Activated T-cell treated with anti-CD3 and anti-CD28 coated beads, Interleukin-2, amount 50 U/mL, for 4 hours (primary cell): ENCODE measurements at regions not wholly inside any gene's neighbourhood (a gene's known extent, or its start where the extent isn't known, plus 50 kb on each side); places are given as distances from the start of the nearest gene placed in this dataset.
A peak's percentile ranks its signal among the peaks of the same experiment; 100 is the strongest.
"Not testable (repeated sequence)": the region's sequence is repeated elsewhere in the genome, so short reads cannot be mapped to it uniquely, and the experiment has no call there.

Source experiments
- ATAC-seq, 2 donors: fragments of 200-7000 bp; cut with Tn5 transposase; one replicate each; pipeline ENCODE4 v1.10.0; 2021
- DNase-seq: peaks from one replicate; pipeline ENCODE4 v3.0.0-alpha.2; 2020
- H3K27me3 Mint-ChIP-seq: one replicate; pipeline ENCODE4 v1.8.0; 2021; ENCODE audit warnings: low read depth, mixed read lengths
- H3K36me3 Mint-ChIP-seq: one replicate; pipeline ENCODE4 v1.8.0; 2022; ENCODE audit warnings: mixed read lengths; ENCODE audit not compliant: insufficient read depth
- H3K4me1 Mint-ChIP-seq: one replicate; pipeline ENCODE4 v1.8.0; 2021; ENCODE audit warnings: low read depth, mixed read lengths
- H3K4me3 Mint-ChIP-seq: one replicate; pipeline ENCODE4 v1.8.0; 2021; ENCODE audit warnings: mild to moderate bottlenecking, moderate library complexity, mixed read lengths
- H3K9me3 Mint-ChIP-seq: one replicate; pipeline ENCODE4 v1.8.0; 2021; ENCODE audit warnings: mixed read lengths

GRCh38 chr9:110011628-110012320 is 196.2 kb downstream of the C9orf152 start:
- Mint-ChIP-seq H3K4me1 (peaks cover 2% of the 10 kb centered on the region), H3K27me3 (no peaks in the 10 kb centered on the region), H3K4me3 (no peak overlapping the region), H3K36me3 (peaks cover 1% of the 10 kb centered on the region), H3K9me3 (no peaks in the 10 kb centered on the region)
- ATAC-seq (no peak), DNase-seq (no peak)

GRCh38 chr9:110013064-110013463 is 194.9 kb downstream of the C9orf152 start:
- Mint-ChIP-seq H3K36me3 (peaks cover 1% of the 10 kb centered on the region), H3K9me3 (no peaks in the 10 kb centered on the region), H3K27me3 (no peaks in the 10 kb centered on the region), H3K4me3 (no peak overlapping the region), H3K4me1 (peaks cover 2% of the 10 kb centered on the region)
- ATAC-seq (no peak), DNase-seq (no peak)

- DNase-seq (no peak), ATAC-seq (peak; percentile 34 to 54)
- Mint-ChIP-seq H3K4me3 (no peak overlapping the region), H3K27me3 (no peaks in the 10 kb centered on the region), H3K36me3 (no peaks in the 10 kb centered on the region), H3K4me1 (peaks cover 2% of the 10 kb centered on the region), H3K9me3 (no peaks in the 10 kb centered on the region)
These were observed 192.2 kb downstream of the C9orf152 start for GRCh38 chr9:110015759-110016158.

GRCh38 chr9:110016340-110016739 is 191.6 kb downstream of the C9orf152 start:
- ATAC-seq (no peak), DNase-seq (no peak)
- Mint-ChIP-seq H3K9me3 (no peaks in the 10 kb centered on the region), H3K4me1 (peaks cover 2% of the 10 kb centered on the region), H3K4me3 (no peak overlapping the region), H3K27me3 (no peaks in the 10 kb centered on the region), H3K36me3 (no peaks in the 10 kb centered on the region)

- H3K4me3 Mint-ChIP-seq, H3K36me3 Mint-ChIP-seq, H3K4me1 Mint-ChIP-seq, H3K27me3 Mint-ChIP-seq, H3K9me3 Mint-ChIP-seq, ATAC-seq, DNase-seq: not testable (repeated sequence)
These were observed 187.7 kb downstream of the C9orf152 start for GRCh38 chr9:110020216-110020615.

- Mint-ChIP-seq H3K27me3 (no peaks in the 10 kb centered on the region), H3K4me1 (peaks cover 7% of the 10 kb centered on the region), H3K9me3 (no peaks in the 10 kb centered on the region), H3K36me3 (no peaks in the 10 kb centered on the region), H3K4me3 (no peak overlapping the region)
- ATAC-seq = peak; percentile 48 to 50
- no peak for DNase-seq
These were observed 186.1 kb downstream of the C9orf152 start for GRCh38 chr9:110021891-110022290.

- not testable (repeated sequence) for H3K27me3 Mint-ChIP-seq, H3K36me3 Mint-ChIP-seq, ATAC-seq, H3K4me3 Mint-ChIP-seq, DNase-seq, H3K4me1 Mint-ChIP-seq, H3K9me3 Mint-ChIP-seq
These were observed 184.7 kb downstream of the C9orf152 start for GRCh38 chr9:110023221-110023620.

- no peaks in the 10 kb centered on the region for H3K36me3 Mint-ChIP-seq
- peaks cover 24% of the 10 kb centered on the region for H3K4me1 Mint-ChIP-seq
- no peaks in the 10 kb centered on the region for H3K27me3 Mint-ChIP-seq
- no peaks in the 10 kb centered on the region for H3K9me3 Mint-ChIP-seq
- no peak for DNase-seq
- ATAC-seq = no peak
- H3K4me3 Mint-ChIP-seq = no peak overlapping the region
These were observed 182.3 kb downstream of the C9orf152 start for GRCh38 chr9:110025551-110026170.

- Mint-ChIP-seq H3K27me3 (no peaks in the 10 kb centered on the region), H3K9me3 (no peaks in the 10 kb centered on the region), H3K36me3 (no peaks in the 10 kb centered on the region), H3K4me1 (peaks cover 18% of the 10 kb centered on the region), H3K4me3 (no peak overlapping the region)
- ATAC-seq (no peak), DNase-seq (no peak)
These were observed 180.3 kb downstream of the C9orf152 start for GRCh38 chr9:110027671-110028081.

GRCh38 chr9:110028271-110028670 is 179.7 kb downstream of the C9orf152 start:
- no peak for ATAC-seq
- DNase-seq = no peak
- H3K27me3 Mint-ChIP-seq = no peaks in the 10 kb centered on the region
- H3K4me3 Mint-ChIP-seq = no peak overlapping the region
- no peaks in the 10 kb centered on the region for H3K36me3 Mint-ChIP-seq
- no peaks in the 10 kb centered on the region for H3K9me3 Mint-ChIP-seq
- H3K4me1 Mint-ChIP-seq = peaks cover 18% of the 10 kb centered on the region

- Mint-ChIP-seq H3K36me3 (no peaks in the 10 kb centered on the region), H3K27me3 (no peaks in the 10 kb centered on the region), H3K4me1 (peaks cover 18% of the 10 kb centered on the region), H3K9me3 (no peaks in the 10 kb centered on the region), H3K4me3 (no peak overlapping the region)
- no peak for ATAC-seq
- no peak for DNase-seq
These were observed 179.3 kb downstream of the C9orf152 start for GRCh38 chr9:110028676-110029075.

- H3K4me3 Mint-ChIP-seq = no peak overlapping the region
- no peak for ATAC-seq
These were observed 178.5 kb downstream of the C9orf152 start for GRCh38 chr9:110029429-110029955.

GRCh38 chr9:110029956-110030480 is 177.9 kb downstream of the C9orf152 start:
- no peaks in the 10 kb centered on the region for H3K36me3 Mint-ChIP-seq
- DNase-seq (no peak), ATAC-seq (no peak)
- peaks cover 18% of the 10 kb centered on the region for H3K4me1 Mint-ChIP-seq
- no peaks in the 10 kb centered on the region for H3K27me3 Mint-ChIP-seq
- H3K4me3 Mint-ChIP-seq = no peak overlapping the region
- no peaks in the 10 kb centered on the region for H3K9me3 Mint-ChIP-seq

More at GRCh38 chr9:110029429-110029955, 178.5 kb downstream of the C9orf152 start:
- Mint-ChIP-seq H3K4me1 (peaks cover 18% of the 10 kb centered on the region), H3K27me3 (no peaks in the 10 kb centered on the region), H3K9me3 (no peaks in the 10 kb centered on the region), H3K36me3 (no peaks in the 10 kb centered on the region)
- DNase-seq = no peak

- Mint-ChIP-seq H3K4me3 (no peak overlapping the region), H3K27me3 (no peaks in the 10 kb centered on the region), H3K9me3 (no peaks in the 10 kb centered on the region), H3K36me3 (no peaks in the 10 kb centered on the region), H3K4me1 (peaks cover 18% of the 10 kb centered on the region)
- no peak for ATAC-seq
- no peak for DNase-seq
These were observed 177.3 kb downstream of the C9orf152 start for GRCh38 chr9:110030632-110031031.
